OCI-LY3 (cell line): ENCODE measurements at regions not wholly inside any gene's neighbourhood (a gene's known extent, or its start where the extent isn't known, plus 50 kb on each side); places are given as distances from the start of the nearest gene placed in this dataset.

Source experiments
- H2AFZ ChIP-seq: fragments of 200-600, 300-600 bp; shearing (Covaris generic); 2 replicates; pipeline ENCODE4 v1.6.0; 2014; ENCODE audit warnings: antibody characterized with exemption, low read depth, low read length
- H3K27ac ChIP-seq: fragments of 200-600, 300-600 bp; sonication (generic); 2 replicates; pipeline ENCODE4 v1.5.1; 2014; ENCODE audit warnings: mild to moderate bottlenecking, low read length, moderate library complexity, mixed read lengths
- H3K27me3 ChIP-seq: fragments of 200-600, 300-600 bp; sonication (generic); 2 replicates; pipeline ENCODE4 v1.6.1; 2014; ENCODE audit warnings: low read depth, low read length, mixed read lengths
- H3K36me3 ChIP-seq: fragments of 200-600, 300-600 bp; sonication (generic); replicated peaks from 2 replicates; pipeline ENCODE3; 2014; ENCODE audit warnings: low read depth, low read length, mixed read lengths
- H3K4me1 ChIP-seq: fragments of 300-600, 200-600 bp; sonication (generic); 2 replicates; pipeline ENCODE4 v1.6.1; 2014; ENCODE audit warnings: low read length, mixed read lengths
- H3K4me2 ChIP-seq: fragments of 200-600, 300-600 bp; sonication (generic); 2 replicates; pipeline ENCODE4 v1.6.1; 2014; ENCODE audit warnings: low read length, mixed read lengths
- H3K4me3 ChIP-seq: fragments of 300-600, 200-600 bp; sonication (generic); 2 replicates; pipeline ENCODE4 v1.5.1; 2014; ENCODE audit warnings: antibody characterized with exemption, mild to moderate bottlenecking, low read length, moderate library complexity
- H3K79me2 ChIP-seq: fragments of 300-600, 200-600 bp; shearing (Covaris generic); 2 replicates; pipeline ENCODE4 v1.6.1; 2014; ENCODE audit warnings: mild to moderate bottlenecking, low read length, mixed read lengths
- H3K9ac ChIP-seq: fragments of 300-600, 200-600 bp; shearing (Covaris generic); 2 replicates; pipeline ENCODE4 v1.6.0; 2014; ENCODE audit warnings: mild to moderate bottlenecking, low read length, moderate library complexity
- H3K9me3 ChIP-seq: fragments of 200-600, 300-600 bp; shearing (Covaris generic); 2 replicates; pipeline ENCODE4 v1.6.1; 2014; ENCODE audit warnings: low read length, mixed read lengths; ENCODE audit not compliant: insufficient read depth
- H4K20me1 ChIP-seq: fragments of 200-600, 300-600 bp; sonication (generic); 2 replicates; pipeline ENCODE4 v1.6.1; 2016; ENCODE audit warnings: low read length, mixed read lengths; ENCODE audit not compliant: insufficient read depth
- EZH2phosphoT487 ChIP-seq: fragments of 200-600 bp; shearing (Covaris generic); IDR thresholded peaks from 2 replicates; pipeline ENCODE4 v1.6.1; 2018; ENCODE audit warnings: antibody characterized with exemption, mixed run types, low read depth
- TF ChIP-seq, protein P1 (sequence below): fragments of 200-600, 300-600 bp; sonication (generic); IDR thresholded peaks from 2 replicates; pipeline ENCODE4 v1.5.1; 2014; ENCODE audit warnings: antibody characterized with exemption, low read length, low read depth

DNA sequence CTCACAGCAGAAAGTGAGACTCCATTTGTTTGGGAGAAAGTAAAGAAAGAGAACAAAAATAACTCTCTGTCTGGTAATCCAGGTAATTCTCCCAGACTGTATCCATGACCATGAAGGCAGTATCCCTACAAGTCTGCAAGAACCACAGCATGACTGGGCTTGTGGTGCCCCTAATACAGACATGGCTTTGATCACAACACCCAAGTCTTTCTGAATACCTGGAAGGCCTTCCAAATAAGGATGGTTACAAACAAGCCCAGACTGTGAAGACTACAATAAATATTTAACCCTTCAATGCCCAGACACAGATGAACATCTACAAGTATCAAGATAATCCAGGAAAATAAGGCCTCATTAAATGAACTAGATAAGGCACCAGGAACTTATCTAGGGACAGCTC is 481.1 kb upstream of the RORB start:
- Histone ChIP-seq H3K4me2 (no peak overlapping the region), H3K9ac (no peak overlapping the region), H3K27me3 (no peaks in the 10 kb centered on the region), H3K4me1 (no peaks in the 10 kb centered on the region), H3K27ac (no peak overlapping the region), H4K20me1 (no peaks in the 10 kb centered on the region), H2AFZ (no peak overlapping the region), H3K9me3 (no peaks in the 10 kb centered on the region), H3K79me2 (no peaks in the 10 kb centered on the region), H3K36me3 (no peaks in the 10 kb centered on the region), H3K4me3 (no peak overlapping the region)
- TF ChIP-seq EZH2phosphoT487: no peak
- TF ChIP-seq, protein P1, sequence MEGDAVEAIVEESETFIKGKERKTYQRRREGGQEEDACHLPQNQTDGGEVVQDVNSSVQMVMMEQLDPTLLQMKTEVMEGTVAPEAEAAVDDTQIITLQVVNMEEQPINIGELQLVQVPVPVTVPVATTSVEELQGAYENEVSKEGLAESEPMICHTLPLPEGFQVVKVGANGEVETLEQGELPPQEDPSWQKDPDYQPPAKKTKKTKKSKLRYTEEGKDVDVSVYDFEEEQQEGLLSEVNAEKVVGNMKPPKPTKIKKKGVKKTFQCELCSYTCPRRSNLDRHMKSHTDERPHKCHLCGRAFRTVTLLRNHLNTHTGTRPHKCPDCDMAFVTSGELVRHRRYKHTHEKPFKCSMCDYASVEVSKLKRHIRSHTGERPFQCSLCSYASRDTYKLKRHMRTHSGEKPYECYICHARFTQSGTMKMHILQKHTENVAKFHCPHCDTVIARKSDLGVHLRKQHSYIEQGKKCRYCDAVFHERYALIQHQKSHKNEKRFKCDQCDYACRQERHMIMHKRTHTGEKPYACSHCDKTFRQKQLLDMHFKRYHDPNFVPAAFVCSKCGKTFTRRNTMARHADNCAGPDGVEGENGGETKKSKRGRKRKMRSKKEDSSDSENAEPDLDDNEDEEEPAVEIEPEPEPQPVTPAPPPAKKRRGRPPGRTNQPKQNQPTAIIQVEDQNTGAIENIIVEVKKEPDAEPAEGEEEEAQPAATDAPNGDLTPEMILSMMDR: no peak

DNA sequence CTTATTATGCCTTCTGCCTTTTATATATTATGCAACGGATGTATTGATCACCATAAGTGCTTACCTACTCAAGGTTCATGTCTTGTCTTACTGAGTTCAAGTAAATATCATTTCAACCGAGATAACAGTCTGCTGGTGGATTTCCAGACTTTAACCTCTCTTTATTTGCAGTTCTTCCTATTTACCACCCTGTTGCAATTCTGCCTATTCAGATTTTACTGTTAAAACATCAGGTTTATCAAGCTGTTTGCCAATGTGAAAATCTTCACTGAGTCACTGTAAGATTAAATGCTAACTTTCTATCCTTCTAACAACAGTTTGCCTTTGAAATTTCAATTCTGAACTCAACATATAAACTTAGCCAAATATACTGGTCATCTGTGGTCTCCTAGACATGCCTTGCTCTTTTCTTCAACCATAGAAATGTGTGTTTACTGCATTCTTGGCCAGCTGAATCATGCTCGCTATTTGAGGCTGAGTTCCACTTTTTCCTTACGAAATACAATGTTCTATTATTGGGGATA is 471.7 kb upstream of the RORB start:
- Histone ChIP-seq H3K79me2 (no peaks in the 10 kb centered on the region), H4K20me1 (no peaks in the 10 kb centered on the region), H3K4me2 (no peak overlapping the region), H3K4me1 (peaks cover 21% of the 10 kb centered on the region), H3K27me3 (no peaks in the 10 kb centered on the region; the same call in 1 of the 2 replicates), H3K4me3 (no peak overlapping the region), H3K9me3 (no peaks in the 10 kb centered on the region), H3K27ac (no peak overlapping the region), H3K9ac (no peak overlapping the region), H2AFZ (no peak overlapping the region), H3K36me3 (no peaks in the 10 kb centered on the region)
- TF ChIP-seq EZH2phosphoT487: no peak
- TF ChIP-seq, protein P1: no peak

DNA sequence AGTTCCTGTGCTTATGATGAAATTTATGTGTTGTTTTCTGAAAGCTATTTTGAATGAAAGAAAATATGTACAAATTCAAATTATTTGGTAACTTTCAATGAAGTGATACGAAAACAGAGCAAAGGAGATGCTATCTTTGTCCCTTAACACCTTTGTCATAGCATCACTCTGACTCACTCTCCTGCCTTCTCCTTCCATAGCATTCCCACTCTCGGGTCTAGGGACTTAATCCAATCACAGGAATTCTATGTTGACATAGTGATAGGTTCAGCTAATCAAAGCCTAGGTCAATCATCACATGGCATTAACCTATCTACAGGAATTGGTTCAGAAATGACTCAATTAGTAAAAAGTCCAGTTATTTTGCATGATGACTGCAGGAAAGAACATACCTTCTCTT is 464.7 kb upstream of the RORB start:
- Histone ChIP-seq H3K9me3 (no peaks in the 10 kb centered on the region), H3K9ac (no peak overlapping the region), H3K4me2 (no peak overlapping the region), H2AFZ (no peak overlapping the region), H4K20me1 (no peaks in the 10 kb centered on the region), H3K4me3 (no peak overlapping the region), H3K27ac (no peak overlapping the region), H3K36me3 (no peaks in the 10 kb centered on the region), H3K27me3 (no peaks in the 10 kb centered on the region), H3K4me1 (peaks cover 13% of the 10 kb centered on the region), H3K79me2 (no peaks in the 10 kb centered on the region)
- no peak for TF ChIP-seq EZH2phosphoT487
- TF ChIP-seq, protein P1: no peak

DNA sequence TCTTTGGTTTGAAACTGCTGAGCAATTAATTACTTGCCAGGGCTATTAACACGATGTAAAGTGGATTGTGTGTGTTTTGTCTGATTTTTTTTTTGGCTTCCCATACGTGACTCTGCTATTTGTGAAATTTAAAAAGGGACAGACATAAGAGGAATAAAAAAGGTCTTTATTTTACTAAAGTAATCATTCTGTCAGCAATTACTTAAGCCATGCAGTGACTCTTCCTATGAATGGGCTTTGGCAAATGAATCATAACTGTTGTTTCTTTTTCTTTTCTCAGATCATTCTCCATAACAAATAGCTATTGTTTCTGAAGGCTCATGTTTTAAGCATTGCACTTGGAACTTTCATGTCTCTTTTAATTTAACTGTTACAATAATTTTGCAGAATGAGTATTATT is 461.3 kb upstream of the RORB start:
- H3K27ac ChIP-seq: no peak overlapping the region
- no peaks in the 10 kb centered on the region for H3K79me2 ChIP-seq
- no peak overlapping the region for H3K4me2 ChIP-seq
- peaks cover under 1% of the 10 kb centered on the region for H3K4me1 ChIP-seq
- TF ChIP-seq, protein P1: no peak
- TF ChIP-seq EZH2phosphoT487: no peak
- no peak overlapping the region for H3K9ac ChIP-seq
- H3K27me3 ChIP-seq: no peaks in the 10 kb centered on the region
- H3K4me3 ChIP-seq: no peak overlapping the region
- H2AFZ ChIP-seq: no peak overlapping the region
- H3K36me3 ChIP-seq: no peaks in the 10 kb centered on the region
- H4K20me1 ChIP-seq: no peaks in the 10 kb centered on the region
- H3K9me3 ChIP-seq: no peaks in the 10 kb centered on the region
